CD4-positive, alpha-beta T cell treated with Interferon alpha-2 for 1 hour (primary cell): ENCODE measurements at regions not wholly inside any gene's neighbourhood (a gene's known extent, or its start where the extent isn't known, plus 50 kb on each side); places are given as distances from the start of the nearest gene placed in this dataset.

Experiments used
- DNase-seq, 2 donors: peaks; one replicate each; pipeline ENCODE4 v3.0.0-alpha.2; 2020 to 2022

DNA sequence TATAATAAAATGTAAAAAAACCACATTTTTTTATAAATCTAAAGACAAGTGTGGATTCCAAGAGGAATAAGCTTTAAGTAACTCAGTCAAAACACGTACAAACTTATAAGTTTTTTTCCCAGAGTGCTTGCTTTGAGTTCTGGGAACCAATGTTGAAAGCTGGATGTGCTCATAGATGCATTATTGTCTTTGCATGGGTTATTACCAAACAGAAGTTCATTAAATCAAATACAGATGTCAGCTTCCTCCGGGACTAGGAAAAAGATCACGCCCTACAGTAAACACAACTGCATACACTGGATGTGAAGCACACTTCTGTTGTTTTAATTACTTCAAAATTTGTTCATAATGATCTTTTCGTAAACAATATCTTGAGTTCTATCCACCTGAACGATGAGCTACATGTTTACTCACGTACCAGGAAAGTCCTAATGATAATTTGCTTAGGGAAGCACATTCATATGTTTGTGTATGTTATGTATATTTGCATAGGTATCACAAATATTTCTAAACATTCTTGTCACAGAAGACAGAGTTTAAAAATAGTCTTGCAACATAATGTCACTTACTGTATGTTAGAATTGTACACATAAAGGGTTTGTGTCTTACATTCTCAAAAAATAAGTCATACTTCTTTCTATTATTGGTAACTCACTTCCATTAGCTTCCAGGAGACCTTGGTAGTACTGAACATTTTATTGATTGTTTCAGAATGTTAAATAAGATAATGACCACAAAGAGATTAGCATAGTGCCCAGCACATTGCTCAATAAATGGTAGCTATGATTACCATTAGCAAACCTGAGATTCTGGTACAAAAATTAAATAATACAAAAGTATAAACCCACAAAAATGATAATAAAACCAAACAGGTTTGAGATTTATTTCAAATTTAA is 427.4 kb downstream of the CETN3 start:
- no peak for DNase-seq

DNA sequence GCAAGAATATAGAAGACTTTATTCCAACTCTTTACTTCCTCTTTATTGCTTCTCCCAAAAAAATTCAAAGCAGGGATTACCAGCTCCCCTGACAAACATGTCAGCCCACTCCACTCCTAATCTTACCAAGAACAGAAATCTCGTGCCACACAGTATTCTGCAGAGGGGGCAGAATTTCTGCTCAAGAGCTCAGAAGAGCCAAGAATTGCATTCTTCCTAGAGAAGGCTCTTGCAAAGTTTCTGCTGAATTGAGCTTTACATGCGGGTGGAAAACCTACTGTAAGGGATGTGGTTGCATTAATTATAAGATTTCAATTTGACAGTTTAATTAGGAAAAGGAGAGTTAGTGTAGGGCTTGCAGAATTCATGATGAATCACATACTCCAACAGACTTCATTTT is 428.5 kb downstream of the CETN3 start:
- DNase-seq: no peak

- no peak for DNase-seq
These were observed 436.0 kb downstream of the CETN3 start for GRCh38 chr5:89973516-89973915.

- DNase-seq: no peak
These were observed 436.7 kb downstream of the CETN3 start for GRCh38 chr5:89972901-89973300.

DNA sequence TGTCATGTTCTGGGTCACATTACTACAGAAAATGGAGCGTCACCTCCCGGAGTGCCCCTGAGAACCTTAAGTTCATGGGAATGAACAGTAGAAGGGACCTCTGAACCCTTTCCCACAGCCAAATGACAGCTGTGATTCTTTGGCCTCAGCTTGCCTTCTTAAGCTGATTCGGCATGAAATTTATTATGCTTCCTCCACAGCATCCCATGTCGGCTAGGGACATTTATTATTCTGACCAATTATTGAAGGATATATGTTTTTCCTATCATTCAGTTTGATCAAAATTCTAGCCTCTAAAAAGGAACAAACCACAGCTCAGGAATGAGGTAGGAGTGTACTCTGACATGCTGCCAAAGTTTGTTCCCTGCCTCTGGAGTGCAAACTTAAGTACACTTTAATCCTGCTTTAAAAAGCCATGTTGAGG is 440.6 kb downstream of the CETN3 start:
- DNase-seq: no peak

GRCh38 chr5:89967771-89968444 is 441.6 kb downstream of the CETN3 start:
- no peak for DNase-seq

GRCh38 chr5:89956838-89957237 is 452.7 kb downstream of the CETN3 start:
- no peak for DNase-seq

DNA sequence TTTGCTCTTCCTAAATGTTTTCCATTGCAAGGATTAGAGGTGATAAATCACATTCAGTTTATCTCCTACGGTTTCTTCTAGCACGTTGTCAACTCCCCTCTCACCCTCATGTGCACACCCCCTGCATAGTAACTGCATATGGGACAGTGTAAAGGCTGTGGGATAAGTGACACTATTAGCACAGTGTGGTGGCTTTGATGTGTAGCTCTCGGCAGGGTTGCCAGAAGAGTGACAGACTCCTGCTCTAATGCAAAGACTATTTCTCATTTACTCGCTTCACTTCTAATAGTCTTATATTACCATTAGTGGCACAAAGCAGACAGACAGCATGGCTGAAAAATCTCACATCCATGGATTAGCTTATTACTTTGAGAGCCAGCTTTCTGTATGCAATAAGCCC is 454.6 kb downstream of the CETN3 start:
- DNase-seq: no peak

DNA sequence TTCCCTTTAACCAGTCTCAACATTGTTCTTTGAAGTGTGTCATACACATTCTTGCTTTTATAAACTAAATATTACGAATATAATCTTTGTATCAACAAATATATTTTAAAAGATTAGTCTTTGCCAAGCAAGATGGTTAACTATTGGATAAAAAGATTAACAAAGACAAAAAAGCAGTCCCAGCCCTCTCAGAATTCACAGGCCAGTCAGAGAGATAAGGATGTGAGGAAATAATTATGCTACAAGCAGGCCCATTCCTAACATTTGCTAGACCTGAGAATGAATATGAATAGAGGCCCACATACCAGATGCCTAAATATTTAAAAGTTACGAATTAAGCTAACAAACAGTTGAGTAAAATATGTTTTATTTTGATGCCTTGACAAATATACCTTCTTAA is 457.7 kb downstream of the CETN3 start:
- DNase-seq: no peak

- no peak for DNase-seq
These were observed 459.3 kb downstream of the CETN3 start for GRCh38 chr5:89950234-89950633.

DNA sequence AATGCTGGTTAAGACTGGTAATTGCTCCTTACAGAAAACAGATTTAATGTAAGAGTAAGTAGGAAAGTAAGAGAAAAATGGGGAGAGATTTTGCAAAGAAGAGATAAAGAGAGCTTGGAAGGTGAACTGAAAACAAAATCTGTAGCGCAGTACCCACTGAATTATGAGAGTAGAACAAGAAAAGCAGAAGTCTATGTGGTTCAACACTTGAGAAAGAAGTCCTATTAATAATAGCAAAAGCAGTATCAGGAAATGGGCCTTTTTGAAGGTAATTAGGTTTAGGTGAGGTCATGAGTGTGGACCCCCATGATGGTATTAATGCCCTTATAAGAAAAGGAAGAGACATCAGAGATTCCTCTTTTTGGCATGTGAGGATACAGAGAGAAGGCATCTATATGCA is 460.6 kb downstream of the CETN3 start:
- no peak for DNase-seq

- DNase-seq: no peak
These were observed 462.6 kb downstream of the CETN3 start for GRCh38 chr5:89946916-89947315.

GRCh38 chr5:89946508-89946907 is 463.0 kb downstream of the CETN3 start:
- no peak for DNase-seq

DNA sequence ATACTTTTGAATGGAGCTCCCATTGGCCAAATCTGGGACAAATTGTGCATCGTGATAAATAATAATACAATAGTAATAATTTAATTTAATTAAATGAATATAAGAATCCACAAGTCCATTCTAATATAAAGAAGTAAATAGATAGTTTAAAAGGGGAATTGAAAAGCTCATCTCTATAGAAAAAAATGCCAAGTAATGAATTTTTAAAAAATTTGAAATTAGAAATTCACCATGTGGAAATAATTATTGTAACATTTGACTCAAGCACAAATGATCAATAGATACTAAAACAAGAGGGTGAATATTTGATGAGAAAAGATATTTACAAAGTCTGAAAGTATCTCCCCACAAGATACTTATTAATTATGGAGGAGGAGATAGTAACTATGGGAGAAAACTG is 467.4 kb downstream of the CETN3 start:
- no peak for DNase-seq

DNA sequence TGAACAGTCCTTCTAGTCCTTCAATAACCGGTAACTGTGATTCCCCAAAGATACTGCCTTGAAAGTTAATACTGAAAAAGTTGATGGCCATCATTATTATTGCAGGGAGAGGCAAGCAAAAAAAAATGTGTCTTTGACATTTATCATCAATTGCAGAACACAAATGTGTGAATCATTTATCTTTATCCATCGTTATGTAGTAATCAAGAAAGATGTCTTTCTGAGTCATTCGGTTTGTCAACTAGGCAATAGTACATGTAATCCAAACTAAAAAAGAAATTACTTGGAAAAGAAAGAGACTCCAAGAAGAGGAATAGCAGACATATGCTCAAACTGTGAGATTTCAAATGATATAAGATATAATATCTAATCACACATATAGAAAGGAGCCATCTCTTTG is 473.0 kb downstream of the CETN3 start:
- DNase-seq: no peak

DNA sequence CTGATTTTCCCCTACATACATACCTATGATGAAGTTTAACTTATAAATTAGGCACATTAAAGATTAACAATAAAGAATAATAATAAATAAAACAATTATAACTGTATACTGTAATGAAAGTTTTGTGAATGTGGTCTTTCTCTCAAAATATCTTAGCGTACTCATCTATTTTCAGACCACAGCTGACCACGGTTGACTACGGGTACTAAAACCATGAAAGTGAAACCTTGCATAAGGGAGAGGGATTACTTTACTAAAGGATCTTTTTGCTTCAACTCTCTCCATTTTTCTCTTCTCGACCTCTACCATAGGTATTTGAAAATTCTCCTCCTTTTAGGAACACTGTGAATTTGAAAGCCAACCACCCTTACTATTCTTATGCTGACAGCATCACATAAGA is 475.5 kb downstream of the CETN3 start:
- no peak for DNase-seq

GRCh38 chr5:89932771-89933181 is 476.8 kb downstream of the CETN3 start:
- DNase-seq: no peak

DNA sequence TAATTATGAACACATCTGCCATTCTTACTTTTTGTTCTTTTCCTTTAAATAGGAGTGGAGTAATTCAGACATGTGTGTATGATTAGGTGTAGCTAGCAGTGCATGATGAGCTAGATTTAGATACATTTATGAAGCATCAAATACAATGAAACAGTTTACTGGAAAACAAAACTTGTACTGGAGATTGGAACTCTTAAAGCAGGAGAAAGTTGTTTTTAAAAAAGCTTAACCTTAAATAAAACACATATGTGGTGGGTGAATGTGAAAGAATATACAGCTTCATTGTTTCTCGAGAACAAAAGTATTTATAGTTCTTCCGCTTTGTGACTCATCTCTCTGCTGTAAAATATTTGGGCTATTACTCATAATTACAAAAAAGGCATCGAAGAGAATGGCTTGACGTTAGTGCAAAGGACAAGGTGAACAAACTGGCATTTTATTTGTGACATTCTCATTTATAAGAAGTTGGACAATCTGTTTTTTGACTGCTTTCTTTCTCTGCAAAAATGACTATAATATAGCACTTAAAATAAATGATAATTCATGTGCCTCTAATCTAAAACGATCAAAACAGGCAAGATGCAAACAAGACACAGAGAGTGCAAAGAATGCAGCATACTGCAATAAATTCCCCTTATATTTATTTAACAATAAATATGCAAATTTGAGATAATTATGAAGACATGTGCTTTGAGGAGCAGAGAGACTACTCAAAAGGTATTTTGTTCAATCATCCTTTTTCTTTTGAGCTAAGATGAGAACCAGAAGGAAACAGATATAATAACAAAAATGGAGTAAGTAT is 478.8 kb downstream of the CETN3 start:
- no peak for DNase-seq

GRCh38 chr5:89929834-89930233 is 479.7 kb downstream of the CETN3 start:
- DNase-seq: no peak

- DNase-seq: no peak
These were observed 480.4 kb downstream of the CETN3 start for GRCh38 chr5:89929173-89929572.

GRCh38 chr5:89922161-89922560 is 487.4 kb downstream of the CETN3 start:
- DNase-seq: no peak

- no peak for DNase-seq
These were observed 492.4 kb downstream of the CETN3 start for GRCh38 chr5:89917112-89917511.

DNA sequence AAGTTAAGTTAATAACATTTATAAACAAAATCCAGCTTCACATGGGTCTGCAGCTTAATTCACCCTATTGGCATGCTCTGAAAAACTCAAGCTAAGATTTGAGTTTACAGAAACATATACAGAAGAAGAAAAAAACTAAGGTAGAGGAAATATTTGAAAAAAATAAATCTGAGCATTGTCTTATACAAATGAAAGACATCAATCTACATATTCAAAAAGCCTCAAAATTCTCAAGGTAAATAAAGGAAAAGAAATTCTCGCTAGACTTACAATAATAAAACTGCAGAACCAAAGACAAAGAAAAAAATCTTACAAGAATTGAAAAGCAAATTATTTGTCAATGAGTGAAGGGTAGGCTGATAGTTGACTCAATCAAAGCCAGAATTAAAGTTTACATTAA is 493.4 kb downstream of the CETN3 start:
- DNase-seq: no peak

DNA sequence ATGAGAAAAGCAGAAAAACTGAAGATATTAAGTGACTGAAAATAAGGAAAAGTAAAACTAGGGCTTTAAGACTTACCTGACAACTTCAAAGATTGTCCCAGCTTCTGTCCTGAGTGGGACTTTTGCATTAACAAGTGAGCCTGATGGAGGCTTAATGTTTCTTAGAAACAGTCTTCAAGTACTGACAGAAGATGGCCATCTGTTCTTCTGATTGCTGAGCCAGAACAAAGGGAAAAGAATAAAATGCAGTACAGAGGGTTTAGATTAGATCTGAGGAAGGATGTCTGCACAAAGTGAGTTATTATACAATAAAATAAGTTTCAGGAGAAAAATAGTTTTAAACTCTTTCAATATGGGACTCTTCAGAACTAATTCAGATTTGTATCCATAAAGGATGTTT is 500.7 kb downstream of the CETN3 start:
- DNase-seq: no peak
